Uterus (tissue), 2 donors: ENCODE measurements at regions not wholly inside any gene's neighbourhood (a gene's known extent, or its start where the extent isn't known, plus 50 kb on each side); places are given as distances from the start of the nearest gene placed in this dataset.

Source experiments
- POLR2A ChIP-seq, 2 donors: fragments of 450-650 bp; IDR thresholded peaks; one replicate each; pipeline ENCODE4 v1.6.1; 2016; ENCODE audit warnings: antibody characterized with exemption in 2 of 2, mild to moderate bottlenecking in 1 of 2, moderate library complexity in 1 of 2
- TF ChIP-seq, protein P1 (sequence below), 4 experiments: fragments of 200-600 bp in 2 of 4; fragments of 450-650 bp in 2 of 4; sonication (generic) in 2 of 4; IDR thresholded peaks; one replicate each; pipeline ENCODE4 v1.5.1; 2016 to 2019; ENCODE audit warnings: antibody characterized with exemption in 4 of 4, mild to moderate bottlenecking in 2 of 4, moderate library complexity in 1 of 4

GRCh38 chr1:14302025-14302424 lies 296.5 kb upstream of the KAZN start:
- TF ChIP-seq, protein P1, sequence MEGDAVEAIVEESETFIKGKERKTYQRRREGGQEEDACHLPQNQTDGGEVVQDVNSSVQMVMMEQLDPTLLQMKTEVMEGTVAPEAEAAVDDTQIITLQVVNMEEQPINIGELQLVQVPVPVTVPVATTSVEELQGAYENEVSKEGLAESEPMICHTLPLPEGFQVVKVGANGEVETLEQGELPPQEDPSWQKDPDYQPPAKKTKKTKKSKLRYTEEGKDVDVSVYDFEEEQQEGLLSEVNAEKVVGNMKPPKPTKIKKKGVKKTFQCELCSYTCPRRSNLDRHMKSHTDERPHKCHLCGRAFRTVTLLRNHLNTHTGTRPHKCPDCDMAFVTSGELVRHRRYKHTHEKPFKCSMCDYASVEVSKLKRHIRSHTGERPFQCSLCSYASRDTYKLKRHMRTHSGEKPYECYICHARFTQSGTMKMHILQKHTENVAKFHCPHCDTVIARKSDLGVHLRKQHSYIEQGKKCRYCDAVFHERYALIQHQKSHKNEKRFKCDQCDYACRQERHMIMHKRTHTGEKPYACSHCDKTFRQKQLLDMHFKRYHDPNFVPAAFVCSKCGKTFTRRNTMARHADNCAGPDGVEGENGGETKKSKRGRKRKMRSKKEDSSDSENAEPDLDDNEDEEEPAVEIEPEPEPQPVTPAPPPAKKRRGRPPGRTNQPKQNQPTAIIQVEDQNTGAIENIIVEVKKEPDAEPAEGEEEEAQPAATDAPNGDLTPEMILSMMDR (IDR thresholded peaks at IDR 0.05) = no peak
- TF ChIP-seq POLR2A (IDR thresholded peaks at IDR 0.05) = no peak
